SK-N-SH treated with all-trans-retinoic acid at 6 μM for 48 hours (cell line): ENCODE measurements at regions not wholly inside any gene's neighbourhood (a gene's known extent, or its start where the extent isn't known, plus 50 kb on each side); places are given as distances from the start of the nearest gene placed in this dataset.
"Not testable (repeated sequence)": the region's sequence is repeated elsewhere in the genome, so short reads cannot be mapped to it uniquely, and the experiment has no call there.

ENCODE experiments used
- ATAC-seq: fragments of 200-7000 bp; cut with Tn5 transposase; 3 replicates; pipeline ENCODE4 v1.9.1; 2020; ENCODE audit warnings: mild to moderate bottlenecking, moderate library complexity
- ARNTL ChIP-seq: fragments of 450-650 bp; formaldehyde crosslinking; IDR thresholded peaks from 2 replicates; pipeline ENCODE4 v1.5.0; 2020; ENCODE audit warnings: low read depth, mild to moderate bottlenecking, moderate library complexity, borderline replicate concordance
- BACH2 ChIP-seq: fragments of 250-450 bp; sonication (Bioruptor Pico); IDR thresholded peaks from 2 replicates; pipeline ENCODE4 v1.9.0; 2021; ENCODE audit warnings: mild to moderate bottlenecking, borderline replicate concordance
- CSDC2 ChIP-seq: fragments of 250-450 bp; sonication (Bioruptor Pico); IDR thresholded peaks from 2 replicates; pipeline ENCODE4 v1.5.0; 2020; ENCODE audit warnings: mild to moderate bottlenecking, moderate library complexity
- ESRRG ChIP-seq: fragments of 250-450 bp; sonication (Bioruptor Pico); IDR thresholded peaks from 2 replicates; pipeline ENCODE4 v1.6.1; 2021; ENCODE audit warnings: mild to moderate bottlenecking
- GLIS3 ChIP-seq: fragments of 250-450 bp; sonication (Bioruptor Pico); IDR thresholded peaks from 2 replicates; pipeline ENCODE4 v1.5.0; 2020; ENCODE audit warnings: mild to moderate bottlenecking, moderate library complexity
- ISL1 ChIP-seq: fragments of 250-450 bp; sonication (Bioruptor Pico); IDR thresholded peaks from 2 replicates; pipeline ENCODE4 v2.1.2; 2022; ENCODE audit warnings: mild to moderate bottlenecking, moderate library complexity
- OSR1 ChIP-seq: fragments of 250-450 bp; sonication (Bioruptor Pico); IDR thresholded peaks from 2 replicates; pipeline ENCODE4 v1.8.0; 2022; ENCODE audit warnings: moderate library complexity, mild to moderate bottlenecking, inconsistent platforms
- PPARA ChIP-seq: fragments of 250-450 bp; sonication (Bioruptor Pico); IDR thresholded peaks from 2 replicates; pipeline ENCODE4 v1.5.0; 2020; ENCODE audit warnings: mild to moderate bottlenecking, borderline replicate concordance
- RARB ChIP-seq: fragments of 250-450 bp; sonication (Bioruptor Pico); IDR thresholded peaks from 2 replicates; pipeline ENCODE4 v1.8.0; 2021; ENCODE audit warnings: mild to moderate bottlenecking, moderate library complexity
- SNAI2 ChIP-seq: fragments of 250-450 bp; sonication (Bioruptor Pico); IDR thresholded peaks from 2 replicates; pipeline ENCODE4 v1.5.0; 2020; ENCODE audit warnings: mild to moderate bottlenecking, moderate library complexity
- TCF4 ChIP-seq: fragments of 250-450 bp; sonication (Bioruptor Pico); IDR thresholded peaks from 2 replicates; pipeline ENCODE4 v1.8.0; 2021; ENCODE audit warnings: mild to moderate bottlenecking, moderate library complexity, borderline replicate concordance
- TOX ChIP-seq: fragments of 250-450 bp; sonication (Bioruptor Pico); IDR thresholded peaks from 2 replicates; pipeline ENCODE4 v1.8.0; 2021; ENCODE audit warnings: mild to moderate bottlenecking, moderate library complexity, borderline replicate concordance
- ZC3H10 ChIP-seq: fragments of 250-450 bp; sonication (Bioruptor Pico); IDR thresholded peaks from 2 replicates; pipeline ENCODE4 v1.5.1; 2021; ENCODE audit warnings: mild to moderate bottlenecking, moderate library complexity
- ZFP30 ChIP-seq: fragments of 450-650 bp; formaldehyde crosslinking; IDR thresholded peaks from 2 replicates; pipeline ENCODE4 v1.5.0; 2022; ENCODE audit warnings: mild to moderate bottlenecking, moderate library complexity
- ZNF565 ChIP-seq: fragments of 450-650 bp; formaldehyde crosslinking; conservative IDR thresholded peaks from 2 replicates; pipeline ENCODE4 v1.5.0; 2020; ENCODE audit warnings: low read depth, mild to moderate bottlenecking, moderate library complexity
- ZNF70 ChIP-seq: fragments of 450-650 bp; formaldehyde crosslinking; IDR thresholded peaks from 2 replicates; pipeline ENCODE4 v1.5.0; 2020; ENCODE audit warnings: mild to moderate bottlenecking, moderate library complexity
- ZNF8 ChIP-seq: fragments of 450-650 bp; formaldehyde crosslinking; IDR thresholded peaks from 2 replicates; pipeline ENCODE4 v1.5.0; 2020; ENCODE audit warnings: mild to moderate bottlenecking, moderate library complexity
- TF ChIP-seq, protein P1 (sequence below): fragments of 250-450 bp; sonication (Bioruptor Pico); IDR thresholded peaks from 2 replicates; pipeline ENCODE4 v1.5.1; 2021; ENCODE audit warnings: mild to moderate bottlenecking, moderate library complexity
- TF ChIP-seq, protein P2 (sequence below): fragments of 250-450 bp; sonication (Bioruptor Pico); IDR thresholded peaks from 2 replicates; pipeline ENCODE4 v1.8.0; 2020; ENCODE audit warnings: mild to moderate bottlenecking, moderate library complexity, borderline replicate concordance
- TF ChIP-seq, protein P3 (sequence below): fragments of 250-450 bp; sonication (Bioruptor Pico); IDR thresholded peaks from 2 replicates; pipeline ENCODE4 v1.5.1; 2020; ENCODE audit warnings: low read depth, mild to moderate bottlenecking, moderate library complexity
- TF ChIP-seq, protein P4 (sequence below): fragments of 250-450 bp; sonication (Bioruptor Pico); IDR thresholded peaks from 2 replicates; pipeline ENCODE4 v1.5.0; 2020; ENCODE audit warnings: mild to moderate bottlenecking, moderate library complexity

DNA sequence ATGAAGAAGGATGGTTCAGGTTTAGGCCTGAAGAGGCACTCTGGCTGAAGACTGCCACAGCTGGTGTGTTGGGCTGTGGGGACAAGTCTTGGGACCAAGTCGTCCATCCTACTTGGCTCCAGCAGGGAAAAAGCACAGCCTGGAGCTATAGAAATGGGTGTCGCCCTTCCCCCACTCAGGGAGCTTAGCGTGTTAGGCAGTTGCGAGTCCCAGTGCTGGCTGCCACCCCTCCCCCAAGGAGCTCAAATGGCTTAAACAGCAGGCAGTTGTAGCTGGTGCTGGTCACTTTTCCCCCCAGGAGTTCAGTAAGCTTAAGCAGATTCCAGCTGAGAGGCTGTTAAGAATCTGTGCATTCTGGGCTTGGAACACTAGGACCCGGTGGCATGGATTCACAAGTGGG is 319.5 kb upstream of the POF1B start:
- TF ChIP-seq TOX, result no peak
- TF ChIP-seq GLIS3 (CRISPR knock-in tag), result no peak
- no peak for TF ChIP-seq SNAI2
- TF ChIP-seq BACH2 (CRISPR knock-in tag), result no peak
- no peak for TF ChIP-seq ZNF8 (CRISPR knock-in tag)
- TF ChIP-seq, protein P1, sequence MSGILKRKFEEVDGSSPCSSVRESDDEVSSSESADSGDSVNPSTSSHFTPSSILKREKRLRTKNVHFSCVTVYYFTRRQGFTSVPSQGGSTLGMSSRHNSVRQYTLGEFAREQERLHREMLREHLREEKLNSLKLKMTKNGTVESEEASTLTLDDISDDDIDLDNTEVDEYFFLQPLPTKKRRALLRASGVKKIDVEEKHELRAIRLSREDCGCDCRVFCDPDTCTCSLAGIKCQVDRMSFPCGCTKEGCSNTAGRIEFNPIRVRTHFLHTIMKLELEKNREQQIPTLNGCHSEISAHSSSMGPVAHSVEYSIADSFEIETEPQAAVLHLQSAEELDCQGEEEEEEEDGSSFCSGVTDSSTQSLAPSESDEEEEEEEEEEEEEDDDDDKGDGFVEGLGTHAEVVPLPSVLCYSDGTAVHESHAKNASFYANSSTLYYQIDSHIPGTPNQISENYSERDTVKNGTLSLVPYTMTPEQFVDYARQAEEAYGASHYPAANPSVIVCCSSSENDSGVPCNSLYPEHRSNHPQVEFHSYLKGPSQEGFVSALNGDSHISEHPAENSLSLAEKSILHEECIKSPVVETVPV (CRISPR knock-in tag), result no peak
- TF ChIP-seq ZFP30 (CRISPR knock-in tag), result no peak
- TF ChIP-seq ESRRG (CRISPR knock-in tag), result no peak
- TF ChIP-seq, protein P2, sequence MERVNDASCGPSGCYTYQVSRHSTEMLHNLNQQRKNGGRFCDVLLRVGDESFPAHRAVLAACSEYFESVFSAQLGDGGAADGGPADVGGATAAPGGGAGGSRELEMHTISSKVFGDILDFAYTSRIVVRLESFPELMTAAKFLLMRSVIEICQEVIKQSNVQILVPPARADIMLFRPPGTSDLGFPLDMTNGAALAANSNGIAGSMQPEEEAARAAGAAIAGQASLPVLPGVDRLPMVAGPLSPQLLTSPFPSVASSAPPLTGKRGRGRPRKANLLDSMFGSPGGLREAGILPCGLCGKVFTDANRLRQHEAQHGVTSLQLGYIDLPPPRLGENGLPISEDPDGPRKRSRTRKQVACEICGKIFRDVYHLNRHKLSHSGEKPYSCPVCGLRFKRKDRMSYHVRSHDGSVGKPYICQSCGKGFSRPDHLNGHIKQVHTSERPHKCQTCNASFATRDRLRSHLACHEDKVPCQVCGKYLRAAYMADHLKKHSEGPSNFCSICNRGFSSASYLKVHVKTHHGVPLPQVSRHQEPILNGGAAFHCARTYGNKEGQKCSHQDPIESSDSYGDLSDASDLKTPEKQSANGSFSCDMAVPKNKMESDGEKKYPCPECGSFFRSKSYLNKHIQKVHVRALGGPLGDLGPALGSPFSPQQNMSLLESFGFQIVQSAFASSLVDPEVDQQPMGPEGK (CRISPR knock-in tag), result no peak
- TF ChIP-seq TCF4, result no peak
- TF ChIP-seq ZNF70 (CRISPR knock-in tag), result no peak
- TF ChIP-seq ZC3H10 (CRISPR knock-in tag), result no peak
- TF ChIP-seq ARNTL, result no peak
- TF ChIP-seq PPARA (CRISPR knock-in tag), result no peak
- TF ChIP-seq, protein P3, sequence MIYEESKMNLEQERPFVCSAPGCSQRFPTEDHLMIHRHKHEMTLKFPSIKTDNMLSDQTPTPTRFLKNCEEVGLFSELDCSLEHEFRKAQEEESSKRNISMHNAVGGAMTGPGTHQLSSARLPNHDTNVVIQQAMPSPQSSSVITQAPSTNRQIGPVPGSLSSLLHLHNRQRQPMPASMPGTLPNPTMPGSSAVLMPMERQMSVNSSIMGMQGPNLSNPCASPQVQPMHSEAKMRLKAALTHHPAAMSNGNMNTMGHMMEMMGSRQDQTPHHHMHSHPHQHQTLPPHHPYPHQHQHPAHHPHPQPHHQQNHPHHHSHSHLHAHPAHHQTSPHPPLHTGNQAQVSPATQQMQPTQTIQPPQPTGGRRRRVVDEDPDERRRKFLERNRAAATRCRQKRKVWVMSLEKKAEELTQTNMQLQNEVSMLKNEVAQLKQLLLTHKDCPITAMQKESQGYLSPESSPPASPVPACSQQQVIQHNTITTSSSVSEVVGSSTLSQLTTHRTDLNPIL (CRISPR knock-in tag), result no peak
- no peak for TF ChIP-seq RARB (CRISPR knock-in tag)
- no peak for TF ChIP-seq CSDC2 (CRISPR knock-in tag)
- TF ChIP-seq, protein P4, sequence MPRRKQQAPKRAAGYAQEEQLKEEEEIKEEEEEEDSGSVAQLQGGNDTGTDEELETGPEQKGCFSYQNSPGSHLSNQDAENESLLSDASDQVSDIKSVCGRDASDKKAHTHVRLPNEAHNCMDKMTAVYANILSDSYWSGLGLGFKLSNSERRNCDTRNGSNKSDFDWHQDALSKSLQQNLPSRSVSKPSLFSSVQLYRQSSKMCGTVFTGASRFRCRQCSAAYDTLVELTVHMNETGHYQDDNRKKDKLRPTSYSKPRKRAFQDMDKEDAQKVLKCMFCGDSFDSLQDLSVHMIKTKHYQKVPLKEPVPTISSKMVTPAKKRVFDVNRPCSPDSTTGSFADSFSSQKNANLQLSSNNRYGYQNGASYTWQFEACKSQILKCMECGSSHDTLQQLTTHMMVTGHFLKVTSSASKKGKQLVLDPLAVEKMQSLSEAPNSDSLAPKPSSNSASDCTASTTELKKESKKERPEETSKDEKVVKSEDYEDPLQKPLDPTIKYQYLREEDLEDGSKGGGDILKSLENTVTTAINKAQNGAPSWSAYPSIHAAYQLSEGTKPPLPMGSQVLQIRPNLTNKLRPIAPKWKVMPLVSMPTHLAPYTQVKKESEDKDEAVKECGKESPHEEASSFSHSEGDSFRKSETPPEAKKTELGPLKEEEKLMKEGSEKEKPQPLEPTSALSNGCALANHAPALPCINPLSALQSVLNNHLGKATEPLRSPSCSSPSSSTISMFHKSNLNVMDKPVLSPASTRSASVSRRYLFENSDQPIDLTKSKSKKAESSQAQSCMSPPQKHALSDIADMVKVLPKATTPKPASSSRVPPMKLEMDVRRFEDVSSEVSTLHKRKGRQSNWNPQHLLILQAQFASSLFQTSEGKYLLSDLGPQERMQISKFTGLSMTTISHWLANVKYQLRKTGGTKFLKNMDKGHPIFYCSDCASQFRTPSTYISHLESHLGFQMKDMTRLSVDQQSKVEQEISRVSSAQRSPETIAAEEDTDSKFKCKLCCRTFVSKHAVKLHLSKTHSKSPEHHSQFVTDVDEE (CRISPR knock-in tag), result no peak
- TF ChIP-seq ZNF565 (CRISPR knock-in tag), result no peak
- TF ChIP-seq, all 23 proteins: peak for 0
- no peak for ATAC-seq

DNA sequence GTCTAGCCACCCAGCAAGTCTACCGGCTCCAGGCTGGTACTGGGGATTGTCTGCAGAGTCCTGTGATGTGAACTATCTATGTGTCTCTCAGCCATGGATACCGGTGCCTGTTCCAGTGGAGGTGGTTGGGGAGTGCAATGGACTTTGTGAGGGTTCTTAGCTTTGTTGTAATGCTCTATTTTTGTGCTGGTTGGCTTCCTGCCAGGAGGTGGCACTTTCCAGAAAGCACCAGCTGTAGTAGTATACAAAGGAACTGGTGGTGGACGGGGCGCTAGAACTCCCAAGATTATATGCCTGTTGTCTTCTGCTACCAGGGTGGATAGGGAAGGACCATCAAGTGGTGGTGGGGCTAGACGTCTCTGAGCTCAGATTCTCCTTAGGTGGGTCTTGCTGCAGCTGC is 306.4 kb upstream of the POF1B start:
- ATAC-seq, result no peak
- TF ChIP-seq ZNF8 (CRISPR knock-in tag) (no peak), GLIS3 (CRISPR knock-in tag) (no peak)

DNA sequence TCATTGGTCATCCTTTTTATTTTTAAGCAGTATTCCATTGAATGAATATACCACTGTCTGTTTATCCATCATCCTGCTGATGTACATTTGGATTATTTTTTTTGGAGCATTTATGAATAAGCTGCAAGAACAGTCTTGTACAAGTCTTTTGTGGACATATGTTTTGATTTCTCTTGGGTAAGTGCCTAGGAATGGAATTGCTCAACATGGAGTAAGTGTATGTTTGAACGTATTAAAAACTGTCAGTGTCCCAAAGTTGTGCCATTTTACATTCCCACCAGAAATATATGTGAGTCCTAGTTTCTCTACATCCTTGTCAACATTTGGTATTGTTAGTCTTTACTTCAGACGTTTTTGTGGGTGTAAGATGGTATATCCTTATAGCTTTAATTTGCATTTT is 287.0 kb upstream of the POF1B start:
- TF ChIP-seq ARNTL (no peak), CSDC2 (CRISPR knock-in tag) (no peak), BACH2 (CRISPR knock-in tag) (no peak), OSR1 (no peak), PPARA (CRISPR knock-in tag) (no peak), ZNF70 (CRISPR knock-in tag) (no peak), ZNF8 (CRISPR knock-in tag) (no peak), ISL1 (CRISPR knock-in tag) (no peak), ESRRG (CRISPR knock-in tag) (no peak), ZNF565 (CRISPR knock-in tag) (no peak), TOX (no peak), TCF4 (no peak)
- TF ChIP-seq, protein P2 (CRISPR knock-in tag), result no peak
- TF ChIP-seq, protein P4 (CRISPR knock-in tag), result no peak
- TF ChIP-seq, protein P3 (CRISPR knock-in tag), result no peak
- ATAC-seq, result no peak

DNA sequence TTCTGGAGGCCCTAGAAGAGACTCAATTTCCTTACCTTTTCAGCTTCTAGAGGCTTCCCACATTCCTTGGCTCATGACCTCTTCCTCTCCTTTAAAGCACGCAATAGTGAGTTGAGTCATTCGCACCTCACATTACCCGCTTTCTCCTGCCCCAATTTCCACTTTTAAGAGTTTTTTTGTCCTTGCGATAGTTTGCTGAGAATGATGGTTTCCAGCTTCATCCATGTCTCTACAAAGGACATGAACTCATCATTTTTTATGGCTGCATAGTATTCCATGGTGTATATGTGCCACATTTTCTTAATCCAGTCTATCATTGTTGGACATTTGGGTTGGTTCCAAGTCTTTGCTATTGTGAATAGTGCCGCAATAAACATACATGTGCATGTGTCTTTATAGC is 284.5 kb upstream of the POF1B start:
- not testable (repeated sequence) for ATAC-seq
